ENCODE measurements at regions not wholly inside any gene's neighbourhood (a gene's known extent, or its start where the extent isn't known, plus 50 kb on each side); places are given as distances from the start of the nearest gene placed in this dataset.

- TF ChIP-seq ZNF274 (IDR thresholded peaks at IDR 0.05; ENCODE audit: low read depth, low read length): no peak
- TF ChIP-seq YY1 (IDR thresholded peaks at IDR 0.05; ENCODE audit: insufficient read depth, insufficient read length): no peak
- TF ChIP-seq SUZ12 (IDR thresholded peaks at IDR 0.05; ENCODE audit: extremely low read depth, insufficient read depth, insufficient read length): no peak
Measured at GRCh38 chr14:55832122-55832911, 252.3 kb downstream of the KTN1 start.
